Left renal pelvis (tissue), 4 donors: ENCODE measurements at regions not wholly inside any gene's neighbourhood (a gene's known extent, or its start where the extent isn't known, plus 50 kb on each side); places are given as distances from the start of the nearest gene placed in this dataset.

Experiments used
- DNase-seq, 4 donors: peaks; one replicate each; pipeline ENCODE4 v3.0.0-alpha.2; 2013; ENCODE audit warnings: low read depth in 4 of 4, low spot score in 3 of 4

DNA sequence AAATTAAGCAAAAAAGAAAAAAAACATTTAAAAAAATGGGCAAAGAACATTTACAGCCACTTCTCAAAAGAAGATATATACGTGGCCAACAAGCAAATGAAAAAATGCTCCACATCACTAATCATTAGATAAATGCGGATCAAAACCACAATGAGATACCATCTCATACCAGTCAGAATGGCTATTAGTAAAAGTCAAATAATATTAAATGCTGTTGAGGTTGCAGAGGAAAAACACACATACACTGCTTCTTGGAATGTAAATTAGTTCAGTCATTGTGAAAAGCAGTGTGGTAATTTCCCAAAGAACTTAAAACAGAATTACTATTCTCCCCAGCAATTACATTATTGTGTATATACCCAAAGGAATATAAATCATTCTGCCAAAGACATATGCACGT, 1189.0 kb downstream of the PCDH18 start:
- DNase-seq, result no peak

DNA sequence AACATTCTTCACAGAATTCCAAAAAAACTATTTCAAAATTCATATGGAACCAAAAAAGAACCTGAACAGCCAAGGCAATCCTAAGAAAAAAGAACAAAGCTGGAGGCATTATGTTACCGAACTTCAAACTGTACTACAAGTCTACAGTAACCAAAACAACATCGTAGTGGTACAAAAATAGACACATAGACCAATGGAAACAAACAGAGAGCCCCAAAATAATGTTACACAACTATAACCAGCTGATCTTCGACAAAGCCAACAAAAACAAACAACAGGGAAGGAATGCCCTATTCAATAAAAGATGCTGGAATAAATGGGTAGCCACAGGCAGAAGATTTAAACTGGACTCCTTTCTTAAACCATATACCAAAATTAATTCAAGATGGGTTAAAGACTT, 1189.6 kb downstream of the PCDH18 start:
- no peak for DNase-seq

DNA sequence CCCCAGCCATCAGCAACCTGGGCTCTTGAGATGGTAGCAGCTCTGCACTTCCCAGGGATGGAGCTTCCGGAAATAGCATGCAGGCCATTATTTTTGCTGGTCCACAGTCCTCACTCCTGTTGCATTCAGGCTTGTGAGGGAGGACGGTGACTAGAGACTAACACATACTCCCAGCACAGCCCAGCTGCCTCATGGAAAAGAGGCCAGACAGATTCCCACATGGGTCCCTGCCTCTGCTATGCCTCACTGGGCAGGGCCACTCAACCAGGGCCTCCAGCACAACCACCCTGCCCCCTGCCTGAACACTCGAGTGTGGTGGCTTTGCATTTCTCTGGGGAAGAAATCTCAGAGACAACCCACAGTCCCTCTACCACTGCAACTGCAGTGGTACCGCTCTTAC, 1195.1 kb downstream of the PCDH18 start:
- no peak for DNase-seq

DNA sequence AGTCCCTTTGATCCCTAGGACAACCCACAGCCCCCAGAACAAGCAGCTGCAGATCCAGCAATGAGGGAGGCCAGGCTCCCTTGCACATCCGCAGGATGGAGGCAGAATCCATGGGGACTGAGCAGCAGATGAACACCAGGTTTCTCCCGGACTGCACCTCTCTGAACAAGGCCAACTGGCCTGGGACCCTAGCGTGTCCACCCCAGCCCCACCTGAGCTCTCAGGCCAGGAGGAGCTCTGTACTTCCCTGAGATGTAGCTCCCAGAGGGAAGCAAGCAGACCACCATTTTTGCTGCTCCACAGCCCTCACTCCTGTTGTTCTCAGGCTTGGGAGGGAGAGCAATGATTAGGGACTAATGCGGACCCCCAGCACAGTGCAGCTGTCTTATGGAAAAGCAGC, 1195.8 kb downstream of the PCDH18 start:
- DNase-seq, result no peak

DNA sequence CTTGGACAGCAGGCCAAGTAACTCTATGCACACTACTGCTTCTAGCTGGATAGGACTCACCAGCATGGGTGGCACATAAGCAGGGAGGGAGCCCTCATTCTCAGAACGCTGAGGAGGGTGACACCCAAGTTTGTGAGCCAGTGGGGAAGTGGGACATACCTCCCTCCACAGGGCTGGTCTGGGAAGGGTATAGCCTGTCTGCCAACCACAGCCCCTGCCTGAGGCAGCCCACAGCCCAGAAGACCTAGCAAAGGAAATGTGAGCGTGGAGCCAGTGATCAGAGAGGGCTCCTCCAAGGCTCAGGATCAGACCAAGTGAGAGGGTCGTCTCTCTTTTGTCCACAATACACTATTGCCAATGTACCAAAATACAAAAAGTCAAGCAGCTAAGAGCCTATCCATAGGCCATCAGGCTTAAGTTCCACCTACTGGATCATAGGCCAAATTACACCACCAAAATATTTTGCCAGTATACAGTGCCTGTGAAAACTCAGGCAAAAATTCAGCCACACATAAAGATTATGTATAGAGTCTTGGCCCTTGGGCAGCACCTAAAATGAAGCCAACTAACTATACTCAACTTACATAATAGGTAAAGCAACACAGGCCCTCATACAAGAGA, 1203.1 kb downstream of the PCDH18 start:
- DNase-seq, result no peak

DNA sequence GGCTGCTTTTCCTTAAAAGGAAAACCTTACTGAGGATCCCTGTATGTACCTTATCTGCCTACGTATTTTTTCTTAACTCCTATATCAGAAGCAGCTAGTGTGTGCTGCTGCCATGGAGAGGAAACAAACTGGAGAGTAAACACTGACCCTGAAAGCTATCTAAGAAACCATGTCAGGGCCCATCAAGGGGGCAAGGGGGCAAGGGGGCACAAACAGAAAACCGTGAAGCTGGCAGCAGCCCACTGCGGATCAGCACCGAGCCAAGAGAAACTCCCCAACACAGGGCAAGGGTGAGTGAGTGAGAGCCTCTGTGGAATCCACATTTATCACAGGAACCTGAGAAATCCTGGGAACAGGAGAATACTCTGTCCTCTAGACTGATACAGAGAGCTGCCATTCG, 1204.2 kb downstream of the PCDH18 start:
- DNase-seq, result no peak

DNA sequence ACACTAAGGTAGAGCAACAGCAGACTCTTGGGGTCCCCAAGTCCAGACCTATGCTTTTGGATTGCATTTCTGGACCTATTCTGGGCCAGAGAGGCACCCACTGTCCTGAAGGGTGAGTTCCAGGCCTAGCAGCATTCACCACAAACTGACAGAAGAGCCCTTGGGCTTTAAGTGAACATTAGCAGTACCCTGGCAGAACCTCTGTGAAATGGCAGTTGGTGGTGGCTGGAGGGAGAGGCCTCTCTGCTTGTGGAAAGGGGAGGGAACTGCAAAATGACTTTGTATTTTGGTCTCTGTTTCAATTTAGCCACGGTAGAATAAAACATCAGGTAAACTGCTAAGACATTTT, 1211.9 kb downstream of the PCDH18 start:
- no peak for DNase-seq

DNA sequence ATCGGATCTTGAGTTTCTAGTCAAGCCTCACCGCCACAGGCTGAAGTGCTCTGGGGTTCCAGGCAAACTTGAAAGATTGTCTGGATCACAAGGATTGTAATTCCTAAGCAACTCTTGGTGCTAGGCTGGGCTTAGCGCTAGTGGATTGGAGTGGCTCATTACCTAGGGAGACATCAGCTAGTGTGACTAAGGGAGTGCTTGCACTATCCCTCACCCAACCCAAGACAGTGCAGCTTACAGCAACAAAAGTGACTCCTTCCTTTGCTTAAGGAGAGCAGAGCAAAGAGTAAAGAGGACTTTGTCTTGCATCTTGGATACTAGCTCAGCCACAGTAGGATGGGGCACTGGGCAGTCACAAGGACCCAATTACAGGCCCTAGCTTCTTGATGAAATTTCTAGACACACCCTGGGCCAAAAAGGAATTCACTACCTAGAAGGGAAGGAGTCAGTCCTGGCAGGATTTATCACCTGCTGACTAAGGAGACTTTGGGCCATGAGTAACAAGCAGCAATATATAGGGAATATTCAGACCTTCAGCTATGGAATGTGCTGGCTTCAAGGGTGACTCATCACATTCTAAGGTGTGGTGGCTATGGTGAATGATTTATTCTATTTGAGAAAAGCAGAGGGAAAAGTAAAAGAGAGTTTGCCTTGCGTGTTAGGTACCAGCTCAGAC, 1212.4 kb downstream of the PCDH18 start:
- DNase-seq, result no peak

DNA sequence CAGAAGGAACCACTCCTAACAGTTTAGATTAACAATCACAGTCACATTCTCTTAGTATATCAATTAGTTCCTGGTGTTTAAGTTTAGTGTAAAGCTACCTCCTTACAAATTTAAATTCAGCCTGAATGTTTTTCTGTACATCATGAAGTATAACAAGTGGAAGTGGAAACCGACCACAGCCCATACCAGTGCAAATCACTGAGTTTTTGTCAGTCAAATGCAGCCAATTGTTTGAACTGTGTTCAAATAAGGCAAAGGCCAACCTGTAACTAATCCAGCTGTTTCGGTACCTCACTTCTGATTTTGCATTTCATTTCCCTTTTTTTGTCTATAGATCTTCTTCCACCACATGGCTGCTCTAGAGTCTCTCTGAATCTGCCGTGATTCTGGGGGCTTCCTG, 1215.3 kb downstream of the PCDH18 start:
- DNase-seq, result no peak

DNA sequence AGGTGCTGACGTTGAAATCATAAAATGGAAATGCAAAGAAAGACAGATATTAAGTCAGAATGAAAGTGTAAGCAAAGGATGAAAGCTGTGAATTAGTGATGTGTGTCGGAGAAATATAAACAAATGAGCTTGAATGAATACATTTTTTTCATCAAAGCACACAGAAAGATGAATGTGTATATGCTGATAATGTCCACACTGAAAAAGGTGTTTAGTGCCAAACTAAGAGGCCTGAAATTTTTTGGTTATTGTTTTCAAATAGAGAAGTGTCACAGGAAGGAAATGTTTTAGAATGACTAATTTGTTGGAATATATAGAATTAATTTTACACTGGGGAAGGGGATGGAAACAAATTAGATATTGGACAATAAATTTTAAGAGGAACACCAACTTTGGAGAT, 1217.6 kb downstream of the PCDH18 start:
- no peak for DNase-seq

DNA sequence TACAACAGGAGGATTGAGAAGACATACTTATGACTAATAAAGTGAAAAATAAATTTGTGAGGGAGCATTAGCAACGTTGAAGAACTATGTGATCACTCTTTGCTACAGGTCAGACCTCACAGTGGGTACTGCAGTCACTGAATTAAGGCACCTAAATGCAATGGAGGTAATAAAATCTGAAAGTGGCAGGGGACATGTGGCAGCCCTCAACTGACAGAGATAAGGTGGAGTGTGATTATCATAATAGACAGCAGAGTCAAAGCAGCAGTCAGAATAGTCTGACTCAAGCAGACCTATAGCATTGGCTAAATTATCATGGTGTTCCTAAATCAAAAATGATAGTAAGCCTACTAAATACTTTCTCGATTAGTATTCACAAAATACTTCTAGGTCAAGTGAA, 1220.5 kb downstream of the PCDH18 start:
- DNase-seq, result no peak

DNA sequence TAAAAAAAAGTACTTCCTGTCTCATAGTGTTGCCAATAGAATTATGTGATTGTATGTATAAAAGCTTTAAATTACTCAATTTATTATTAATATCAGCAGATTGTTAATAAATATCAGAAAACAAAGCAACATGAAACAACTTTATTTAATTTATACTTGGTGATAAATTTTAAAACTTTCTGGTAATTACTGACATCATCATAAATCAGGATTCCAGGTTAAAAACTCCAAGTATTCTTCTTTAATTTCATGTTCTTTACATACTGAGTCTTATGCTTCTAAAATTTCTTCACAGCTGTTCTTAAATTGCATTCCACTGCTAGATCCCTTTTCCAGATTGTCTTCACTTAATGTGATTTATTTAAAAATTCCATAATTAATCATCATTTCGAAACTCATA, 1224.5 kb downstream of the PCDH18 start:
- no peak for DNase-seq

DNA sequence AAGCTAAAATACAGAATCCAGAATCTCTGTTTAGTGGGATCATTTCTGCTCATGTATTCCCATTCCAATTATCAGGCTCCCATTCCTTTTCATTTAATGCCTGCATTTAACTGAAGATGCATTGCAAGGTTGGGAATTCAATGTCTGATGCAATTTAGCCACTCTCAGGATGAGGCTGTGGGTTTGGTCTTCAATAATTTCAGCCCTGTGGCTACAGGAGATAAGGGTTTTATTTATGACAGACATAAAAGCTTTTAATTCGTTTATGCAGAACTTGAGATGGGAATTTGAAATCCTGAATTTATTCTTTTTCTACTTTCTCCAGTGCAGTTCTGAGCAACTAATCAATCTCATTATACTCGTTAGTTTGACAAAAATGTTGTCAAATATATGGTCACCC, 1225.9 kb downstream of the PCDH18 start:
- DNase-seq, result no peak

DNA sequence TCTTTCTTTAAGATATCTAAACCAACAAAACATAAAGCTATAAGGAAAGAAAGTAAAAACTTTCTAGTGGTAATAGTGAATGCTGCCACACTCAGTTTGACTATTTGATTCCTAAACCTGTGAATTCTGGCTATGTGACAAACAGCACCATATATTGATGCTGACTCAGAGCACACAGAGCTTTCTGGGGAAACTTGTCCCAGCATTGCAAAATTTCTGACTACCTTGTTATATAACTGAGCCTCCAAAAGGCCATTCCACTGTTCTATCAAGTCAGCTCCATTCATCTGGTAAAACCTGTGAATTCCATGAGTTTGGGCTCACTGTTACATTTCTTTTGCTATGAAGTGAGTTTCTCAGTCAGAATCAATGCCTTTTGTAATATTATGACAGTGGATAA, 1229.7 kb downstream of the PCDH18 start:
- no peak for DNase-seq

DNA sequence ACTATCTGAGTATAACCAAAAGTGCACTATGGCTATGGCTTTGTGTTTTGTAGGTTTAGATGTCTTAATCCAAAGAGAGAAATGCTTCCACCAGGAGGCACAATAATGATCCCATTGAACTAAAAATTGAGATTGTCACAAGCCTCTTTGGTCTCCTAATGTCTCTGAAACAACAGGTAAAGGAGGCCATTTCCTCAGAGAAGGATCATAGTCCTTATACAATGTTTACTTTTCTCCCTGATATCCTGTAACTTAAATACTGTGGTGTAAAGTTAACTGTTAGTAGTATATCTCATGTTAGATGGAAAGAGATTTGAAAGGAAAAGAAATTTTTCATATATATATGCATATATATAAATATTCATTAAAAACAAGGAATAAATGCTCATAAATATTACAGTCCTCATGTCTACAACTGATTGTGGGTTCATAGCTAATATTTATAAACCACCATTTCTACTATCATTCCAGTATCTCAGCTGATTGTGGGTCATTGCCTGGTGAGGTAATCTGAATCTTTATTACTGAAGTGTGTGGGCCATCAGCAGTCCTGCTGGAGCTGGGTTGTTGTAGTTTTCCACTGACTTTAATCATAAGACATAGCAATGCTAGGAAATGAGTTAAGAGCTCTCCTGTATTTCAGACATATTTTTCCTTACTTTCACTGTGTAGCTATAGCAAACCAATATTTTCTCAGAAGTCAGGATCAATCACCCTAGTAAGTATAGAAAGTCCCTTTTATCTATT, 1230.4 kb downstream of the PCDH18 start:
- DNase-seq, result no peak

DNA sequence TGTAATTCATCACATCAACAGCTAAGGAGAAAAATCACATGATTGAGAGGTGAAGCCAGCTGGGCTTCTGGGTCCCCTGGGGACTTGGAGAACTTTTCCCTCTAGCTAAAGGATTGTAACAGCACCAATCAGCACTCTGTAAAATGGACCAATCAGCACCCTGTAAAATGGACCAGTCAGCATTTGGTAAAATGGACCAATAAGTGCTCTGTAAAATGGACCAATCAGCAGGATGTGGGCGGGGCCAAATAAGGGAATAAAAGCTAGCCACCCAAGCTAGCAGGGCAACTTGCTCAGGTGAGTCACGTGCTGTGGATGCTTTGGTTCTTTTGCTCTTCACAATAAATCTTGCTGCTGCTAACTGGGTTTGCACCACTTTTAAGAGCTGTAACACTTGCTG, 1248.3 kb downstream of the PCDH18 start:
- no peak for DNase-seq

DNA sequence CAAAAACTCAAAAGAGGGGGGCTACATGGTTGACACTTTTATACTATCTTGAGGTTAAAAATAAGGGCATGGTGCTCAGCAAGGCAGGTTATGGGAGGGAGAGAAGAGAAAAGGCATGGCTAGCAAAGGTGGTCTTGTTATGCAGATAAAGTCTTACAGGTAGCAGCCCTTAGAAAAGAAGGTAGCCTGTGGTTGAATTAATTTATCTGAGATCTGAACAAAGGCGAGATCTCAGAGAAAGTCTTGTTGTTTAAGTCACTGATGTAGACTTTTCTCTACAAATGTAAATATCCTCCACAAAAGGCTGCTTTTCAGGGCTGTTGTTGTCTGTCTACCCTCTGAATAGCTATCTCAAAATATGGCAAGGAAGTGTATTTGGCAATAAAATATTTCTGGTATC, 1250.4 kb downstream of the PCDH18 start:
- DNase-seq, result no peak

DNA sequence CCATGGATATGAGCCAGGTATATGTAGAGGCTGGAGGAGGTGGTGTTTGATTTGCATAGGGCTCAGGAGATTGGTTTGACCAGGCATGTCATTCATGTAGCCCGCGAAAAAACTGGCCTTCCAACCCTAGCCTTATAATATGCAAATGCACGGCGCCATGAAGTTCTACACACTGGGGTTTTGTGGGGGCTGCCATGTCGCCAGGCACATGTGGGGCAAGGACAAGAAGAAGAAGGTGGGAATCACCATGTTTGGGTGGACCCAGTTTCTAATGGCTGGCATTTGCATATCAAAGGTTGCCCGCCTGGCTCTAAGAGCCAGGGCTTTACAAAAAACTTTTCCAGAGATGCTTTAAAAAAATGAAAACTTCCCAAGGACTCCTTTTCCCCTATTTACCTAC, 1251.0 kb downstream of the PCDH18 start:
- no peak for DNase-seq

DNA sequence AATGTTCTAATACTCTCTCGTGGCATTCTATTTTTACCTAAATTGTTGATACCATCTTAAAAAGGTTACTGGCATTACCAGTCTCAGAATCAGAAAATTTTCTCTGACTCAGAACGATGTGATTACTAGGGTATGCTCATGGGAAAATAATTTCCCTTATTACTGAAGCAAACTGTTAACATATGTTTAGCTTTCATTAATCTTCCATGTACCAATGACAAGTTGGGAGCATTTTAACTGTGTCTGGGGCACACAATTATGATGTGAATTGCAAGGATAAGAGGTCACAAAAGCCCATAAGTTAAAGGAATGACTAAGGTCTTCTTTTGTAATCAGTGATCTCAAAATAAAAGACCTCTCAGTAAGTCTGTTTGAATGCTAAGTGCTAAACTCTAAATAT, 1254.6 kb downstream of the PCDH18 start:
- no peak for DNase-seq

DNA sequence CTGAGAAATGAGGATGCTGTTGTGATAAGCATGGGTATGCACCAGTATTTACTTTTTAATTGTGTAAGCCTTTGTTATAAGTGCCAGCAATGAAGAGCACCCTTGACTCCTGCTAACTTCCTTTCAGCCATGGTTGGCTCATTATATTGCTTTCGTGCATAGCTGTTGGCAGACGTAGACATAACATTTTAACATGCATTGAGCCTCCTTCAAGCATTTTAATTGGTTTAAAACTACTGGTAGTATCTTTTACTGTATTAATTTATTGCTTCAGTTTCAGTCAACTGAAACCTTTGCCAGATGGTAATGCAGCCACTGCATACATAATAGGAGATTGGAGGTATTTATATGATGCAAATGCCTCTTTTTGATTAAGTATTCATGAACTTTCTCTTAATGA, 1285.4 kb downstream of the PCDH18 start:
- no peak for DNase-seq

DNA sequence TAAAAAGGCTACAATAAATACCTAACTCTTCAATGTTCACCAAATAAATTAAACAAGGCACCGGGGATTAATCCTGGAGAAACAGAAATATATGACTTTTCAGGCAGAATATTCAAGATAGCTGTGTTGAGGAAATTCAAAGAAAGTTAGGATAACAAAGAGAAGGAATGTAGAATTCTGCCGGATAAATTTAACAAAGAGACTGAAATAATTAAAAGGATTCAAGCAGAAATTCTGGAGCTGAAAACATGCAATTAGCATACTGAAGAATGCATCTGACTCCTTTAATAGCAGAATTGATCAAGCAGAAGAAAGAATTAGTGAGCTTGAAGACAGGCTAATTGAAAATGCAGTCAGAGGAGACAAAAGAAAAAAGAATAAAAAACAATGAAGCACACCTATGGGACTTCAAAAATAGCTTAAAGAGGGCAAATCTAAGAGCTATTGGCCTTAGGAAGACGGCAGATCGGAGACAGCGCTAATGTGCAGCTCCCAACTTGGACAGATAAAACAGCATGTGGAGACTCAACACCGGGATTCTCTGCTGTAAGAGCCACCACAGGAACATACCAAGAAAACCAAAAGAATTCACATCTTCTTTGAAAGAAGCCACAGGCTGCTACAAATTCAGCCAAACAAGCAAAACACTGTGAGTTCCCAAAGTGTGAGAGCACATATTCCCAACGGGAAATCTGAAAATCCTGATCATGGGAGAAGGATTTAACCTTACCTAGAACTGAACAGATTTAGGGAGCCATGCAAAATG, 1290.9 kb downstream of the PCDH18 start:
- DNase-seq, result no peak

DNA sequence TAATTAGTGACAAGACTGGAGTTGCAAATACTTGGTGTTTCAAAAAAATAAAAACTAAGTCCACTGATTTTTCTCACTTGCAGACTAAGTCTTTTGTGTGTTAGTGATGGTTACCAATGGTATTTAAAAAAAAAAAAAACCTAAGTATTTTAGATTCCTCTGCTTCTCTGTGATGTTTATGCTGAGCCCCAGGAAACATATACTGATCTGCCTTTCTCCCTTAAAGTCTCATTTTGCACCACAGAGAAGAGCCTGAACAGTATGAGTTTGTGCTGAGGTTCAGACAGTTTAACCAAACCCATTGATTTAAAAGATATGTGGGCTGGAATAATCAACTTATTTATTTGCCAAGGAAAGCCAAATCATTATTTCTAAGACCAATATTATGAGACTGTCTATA, 1305.0 kb downstream of the PCDH18 start:
- no peak for DNase-seq
